ENCODE measurements at regions not wholly inside any gene's neighbourhood (a gene's known extent, or its start where the extent isn't known, plus 50 kb on each side); places are given as distances from the start of the nearest gene placed in this dataset.

GRCh38 chr4:115609631-115610030 lies 496.2 kb upstream of the NDST4 start:
- no peak overlapping the region for H2AFZ ChIP-seq (replicated peaks; ENCODE audit: low read length, poor library complexity)
- no peaks in the 10 kb centered on the region for H4K20me1 ChIP-seq (ENCODE audit: insufficient read depth, low read length)
- no peak overlapping the region for H3K4ac ChIP-seq (ENCODE audit: low read depth, low read length)
- no peaks in the 10 kb centered on the region for H3K79me1 ChIP-seq (ENCODE audit: low read depth in 1 of 2, low read length in 2 of 2)
- no peak overlapping the region for H3K9ac ChIP-seq (ENCODE audit: low read depth, low read length)
- H3K4me2 ChIP-seq (ENCODE audit: low read depth, low read length): no peak overlapping the region
- no peak overlapping the region for H3K23ac ChIP-seq (ENCODE audit: low read depth, low read length)
- no peak overlapping the region for H2BK120ac ChIP-seq (ENCODE audit: low read depth, low read length)
- H2BK20ac ChIP-seq (ENCODE audit: low read depth, low read length): no peak overlapping the region
- no peak overlapping the region for H3K27ac ChIP-seq (ENCODE audit: insufficient read depth, low read length)
- no peak overlapping the region for H2BK15ac ChIP-seq (ENCODE audit: low read depth, low read length)
- no peak overlapping the region for H2AK9ac ChIP-seq (replicated peaks; ENCODE audit: low read depth, low read length, poor library complexity)
- no peak overlapping the region for H2BK5ac ChIP-seq (ENCODE audit: low read depth, low read length, poor library complexity, severe bottlenecking)
- no peak overlapping the region for H2AK5ac ChIP-seq (ENCODE audit: low read depth, low read length)
- H3K4me3 ChIP-seq (ENCODE audit: insufficient read depth, low read depth, low read length): no peak overlapping the region
- H3K9me1 ChIP-seq (ENCODE audit: insufficient read depth, low read length): no peaks in the 10 kb centered on the region
- in situ Hi-C loops (cut with MboI; ENCODE audit: low sequenced_read_pairs): no loop called here
- no TSS peak for BruUV-seq (replicated peaks)
- no peaks in the 10 kb centered on the region for H3K36me3 ChIP-seq (ENCODE audit: control insufficient read depth, insufficient read depth, low read length)
- POLR2A ChIA-PET (ENCODE audit: unreplicated experiment): no interaction called here
- no peak for ATAC-seq (ENCODE audit: low read depth)
- dilution Hi-C loops (cut with HindIII; ENCODE audit: low sequenced_read_pairs, unreplicated experiment): no loop called here
- CTCF ChIA-PET: no interaction called here
- no peak overlapping the region for H4K5ac ChIP-seq (ENCODE audit: low read depth, low read length)
- TF ChIP-seq, protein P1, sequence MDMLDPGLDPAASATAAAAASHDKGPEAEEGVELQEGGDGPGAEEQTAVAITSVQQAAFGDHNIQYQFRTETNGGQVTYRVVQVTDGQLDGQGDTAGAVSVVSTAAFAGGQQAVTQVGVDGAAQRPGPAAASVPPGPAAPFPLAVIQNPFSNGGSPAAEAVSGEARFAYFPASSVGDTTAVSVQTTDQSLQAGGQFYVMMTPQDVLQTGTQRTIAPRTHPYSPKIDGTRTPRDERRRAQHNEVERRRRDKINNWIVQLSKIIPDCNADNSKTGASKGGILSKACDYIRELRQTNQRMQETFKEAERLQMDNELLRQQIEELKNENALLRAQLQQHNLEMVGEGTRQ (IDR thresholded peaks at IDR 0.05; ENCODE audit: low read depth, low read length): no peak
- TF ChIP-seq CHD1 (IDR thresholded peaks at IDR 0.05; ENCODE audit: low read depth, low read length) (no peak), MAZ (IDR thresholded peaks at IDR 0.05; ENCODE audit: borderline replicate concordance, low read depth, low read length) (no peak), RCOR1 (IDR thresholded peaks at IDR 0.05; ENCODE audit: insufficient replicate concordance, low read length) (no peak)
- TF ChIP-seq, protein P2, sequence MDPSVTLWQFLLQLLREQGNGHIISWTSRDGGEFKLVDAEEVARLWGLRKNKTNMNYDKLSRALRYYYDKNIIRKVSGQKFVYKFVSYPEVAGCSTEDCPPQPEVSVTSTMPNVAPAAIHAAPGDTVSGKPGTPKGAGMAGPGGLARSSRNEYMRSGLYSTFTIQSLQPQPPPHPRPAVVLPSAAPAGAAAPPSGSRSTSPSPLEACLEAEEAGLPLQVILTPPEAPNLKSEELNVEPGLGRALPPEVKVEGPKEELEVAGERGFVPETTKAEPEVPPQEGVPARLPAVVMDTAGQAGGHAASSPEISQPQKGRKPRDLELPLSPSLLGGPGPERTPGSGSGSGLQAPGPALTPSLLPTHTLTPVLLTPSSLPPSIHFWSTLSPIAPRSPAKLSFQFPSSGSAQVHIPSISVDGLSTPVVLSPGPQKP (IDR thresholded peaks at IDR 0.05; ENCODE audit: borderline replicate concordance, low read depth, low read length): no peak
- no peaks in the 10 kb centered on the region for H3K4me1 ChIP-seq (ENCODE audit: control insufficient read depth, insufficient read depth, low read length)
- no peak overlapping the region for H3K18ac ChIP-seq (ENCODE audit: low read depth, low read length)
- no peak overlapping the region for H4K91ac ChIP-seq (ENCODE audit: insufficient read depth, low read depth, low read length)
- no CpG with 5 or more reads among the region's 2 CpGs for WGBS, 2 experiments (ENCODE audit: extremely low coverage in 2 of 2, insufficient read length in 1 of 2)
- no peak overlapping the region for H3K56ac ChIP-seq (ENCODE audit: extremely low read depth, insufficient read depth, low read length)
- peaks cover 3% of the 10 kb centered on the region; the same call in 1 of the 2 replicates for H3K9me3 ChIP-seq (ENCODE audit: control insufficient read depth, insufficient read depth, low read length)
- DNase-seq: no peak
- H3K14ac ChIP-seq (replicated peaks; ENCODE audit: low read depth, low read length): no peak overlapping the region
- H4K8ac ChIP-seq (ENCODE audit: low read depth in 2 of 2, low read length in 2 of 2): no peak overlapping the region
- intact Hi-C loops (cut with micrococcal nuclease): no loop called here
- no peaks in the 10 kb centered on the region for H3K27me3 ChIP-seq (ENCODE audit: control insufficient read depth, insufficient read depth, low read length)

Measured in IMR-90 (cell line).